A673 (cell line): ENCODE measurements at regions not wholly inside any gene's neighbourhood (a gene's known extent, or its start where the extent isn't known, plus 50 kb on each side); places are given as distances from the start of the nearest gene placed in this dataset.

Experiments used
- BruUV-seq: library from RNA; stranded (reverse); fragments of 400-500 nt; replicated peaks from 2 replicates; lab custom pipeline; 2021; lab: Mats Ljungman, UMichigan
- CTCF ChIA-PET: fragments of 300-600 bp; sonication (Branson Sonifier 250); formaldehyde crosslinking; loops from one replicate; lab custom pipeline; 2022; ENCODE audit warnings: antibody characterized with exemption; lab: Charles Lee
- POLR2A ChIA-PET: fragments of 300-600 bp; sonication (Branson Sonifier 250); formaldehyde crosslinking; loops from one replicate; lab custom pipeline; 2022; ENCODE audit warnings: antibody characterized with exemption; ENCODE audit not compliant: low non-redundant PET; lab: Charles Lee
- DNase-seq: peaks from one replicate; pipeline ENCODE4 v3.0.0-alpha.2; 2015; ENCODE audit warnings: low spot score
- H3K27ac ChIP-seq: fragments of 200-600 bp; sonication (generic); 2 replicates; pipeline ENCODE4 v1.5.1; 2016; ENCODE audit warnings: mixed run types, low read depth, mild to moderate bottlenecking, mixed read lengths, antibody characterized with exemption, low read length; ENCODE audit not compliant: poor library complexity, severe bottlenecking
- H3K27me3 ChIP-seq: fragments of 200-600 bp; sonication (generic); replicated peaks from 2 replicates; pipeline ENCODE4 v1.6.1; 2017; ENCODE audit warnings: mixed run types, low read depth, mild to moderate bottlenecking, mixed read lengths, antibody characterized with exemption, low read length; ENCODE audit not compliant: insufficient read depth, poor library complexity
- H3K36me3 ChIP-seq: fragments of 200-600 bp; sonication (generic); 2 replicates; pipeline ENCODE4 v1.6.1; 2016; ENCODE audit warnings: mixed run types, mild to moderate bottlenecking, mixed read lengths, antibody characterized with exemption, low read length; ENCODE audit not compliant: insufficient read depth, poor library complexity, severe bottlenecking
- H3K4me1 ChIP-seq: fragments of 200-600 bp; sonication (generic); 2 replicates; pipeline ENCODE4 v1.6.1; 2017; ENCODE audit warnings: mixed run types, mild to moderate bottlenecking, mixed read lengths, antibody characterized with exemption, low read length; ENCODE audit not compliant: insufficient read depth, poor library complexity, severe bottlenecking
- H3K4me3 ChIP-seq: fragments of 200-600 bp; sonication (generic); 2 replicates; pipeline ENCODE4 v1.5.1; 2016; ENCODE audit warnings: low read depth, mixed run types, mild to moderate bottlenecking, mixed read lengths, low read length; ENCODE audit not compliant: poor library complexity, severe bottlenecking
- H3K9me3 ChIP-seq: fragments of 200-600 bp; sonication (generic); 2 replicates; pipeline ENCODE4 v1.6.1; 2016; ENCODE audit warnings: mixed run types, low read depth, mild to moderate bottlenecking, mixed read lengths, antibody characterized with exemption, low read length; ENCODE audit not compliant: poor library complexity, severe bottlenecking
- EZH2 ChIP-seq: fragments of 200-600 bp; sonication (generic); IDR thresholded peaks from 2 replicates; pipeline ENCODE4 v1.6.1; 2017; ENCODE audit warnings: borderline replicate concordance, low read depth, mild to moderate bottlenecking, mixed read lengths, antibody characterized with exemption, low read length; ENCODE audit not compliant: poor library complexity, severe bottlenecking
- intact Hi-C: fragments of 100-400 bp; cut with micrococcal nuclease; formaldehyde crosslinking; loops from one replicate; pipeline ENCODE4 v1.10.0; 2022; ENCODE audit not compliant: unreplicated experiment
- TF ChIP-seq, protein P1 (sequence below): fragments of 300-800, 200-600 bp; sonication (generic); conservative IDR thresholded peaks from 2 replicates; pipeline ENCODE4 v1.5.1; 2017; ENCODE audit warnings: low read depth, mild to moderate bottlenecking, antibody characterized with exemption, low read length, moderate library complexity, mixed read lengths

DNA sequence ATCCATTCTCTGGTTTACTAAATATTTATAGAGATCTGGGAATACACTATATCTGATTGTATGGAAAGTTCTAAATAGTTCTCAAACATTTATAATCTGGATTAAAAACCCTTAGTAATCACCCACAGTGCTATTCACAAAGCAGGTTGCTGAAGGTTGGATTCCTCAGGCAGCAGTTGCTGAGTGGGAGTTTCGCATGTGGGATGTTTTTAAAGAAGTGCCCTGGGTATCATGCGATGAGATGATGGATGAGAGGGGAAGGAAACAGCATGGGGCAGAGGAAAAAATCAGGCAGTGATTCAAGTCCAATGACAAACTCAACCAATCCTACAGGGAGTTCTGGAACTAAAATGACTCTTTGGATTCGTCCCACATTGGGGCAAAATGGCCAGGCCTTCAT is 85.3 kb upstream of the GALNT2 start:
- DNase-seq: no peak
- Histone ChIP-seq H3K9me3 (peaks cover 9% of the 10 kb centered on the region), H3K4me1 (no peaks in the 10 kb centered on the region), H3K4me3 (no peak overlapping the region), H3K27ac (no peak overlapping the region), H3K36me3 (no peaks in the 10 kb centered on the region), H3K27me3 (no peaks in the 10 kb centered on the region)
- ChIA-PET POLR2A (no interaction called here), CTCF (no interaction called here)
- intact Hi-C loops: no loop called here
- TF ChIP-seq, protein P1, sequence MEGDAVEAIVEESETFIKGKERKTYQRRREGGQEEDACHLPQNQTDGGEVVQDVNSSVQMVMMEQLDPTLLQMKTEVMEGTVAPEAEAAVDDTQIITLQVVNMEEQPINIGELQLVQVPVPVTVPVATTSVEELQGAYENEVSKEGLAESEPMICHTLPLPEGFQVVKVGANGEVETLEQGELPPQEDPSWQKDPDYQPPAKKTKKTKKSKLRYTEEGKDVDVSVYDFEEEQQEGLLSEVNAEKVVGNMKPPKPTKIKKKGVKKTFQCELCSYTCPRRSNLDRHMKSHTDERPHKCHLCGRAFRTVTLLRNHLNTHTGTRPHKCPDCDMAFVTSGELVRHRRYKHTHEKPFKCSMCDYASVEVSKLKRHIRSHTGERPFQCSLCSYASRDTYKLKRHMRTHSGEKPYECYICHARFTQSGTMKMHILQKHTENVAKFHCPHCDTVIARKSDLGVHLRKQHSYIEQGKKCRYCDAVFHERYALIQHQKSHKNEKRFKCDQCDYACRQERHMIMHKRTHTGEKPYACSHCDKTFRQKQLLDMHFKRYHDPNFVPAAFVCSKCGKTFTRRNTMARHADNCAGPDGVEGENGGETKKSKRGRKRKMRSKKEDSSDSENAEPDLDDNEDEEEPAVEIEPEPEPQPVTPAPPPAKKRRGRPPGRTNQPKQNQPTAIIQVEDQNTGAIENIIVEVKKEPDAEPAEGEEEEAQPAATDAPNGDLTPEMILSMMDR: no peak
- no peak for TF ChIP-seq EZH2
- no TSS peak for BruUV-seq

- POLR2A ChIA-PET: no interaction called here
- no peak overlapping the region for H3K4me3 ChIP-seq
- BruUV-seq: no TSS peak
- no peaks in the 10 kb centered on the region for H3K36me3 ChIP-seq
- H3K27ac ChIP-seq: no peak overlapping the region
- no peaks in the 10 kb centered on the region for H3K4me1 ChIP-seq
- intact Hi-C loops: no loop called here
- H3K9me3 ChIP-seq: no peaks in the 10 kb centered on the region
- CTCF ChIA-PET: no interaction called here
- H3K27me3 ChIP-seq: no peaks in the 10 kb centered on the region
- no peak for DNase-seq
- no peak for TF ChIP-seq EZH2
- TF ChIP-seq, protein P1: no peak
Observed at GRCh38 chr1:229984310-229984991, 82.6 kb upstream of the GALNT2 start.

GRCh38 chr1:229984992-229985612 is 81.9 kb upstream of the GALNT2 start:
- CTCF ChIA-PET: no interaction called here
- Histone ChIP-seq H3K27me3 (no peaks in the 10 kb centered on the region), H3K4me3 (no peak overlapping the region), H3K9me3 (no peaks in the 10 kb centered on the region), H3K36me3 (no peaks in the 10 kb centered on the region), H3K4me1 (no peaks in the 10 kb centered on the region), H3K27ac (no peak overlapping the region)
- intact Hi-C loops: no loop called here
- DNase-seq: no peak
- POLR2A ChIA-PET: no interaction called here
- no peak for TF ChIP-seq EZH2
- TF ChIP-seq, protein P1: no peak
- no TSS peak for BruUV-seq
